SK-N-SH treated with all-trans-retinoic acid at 6 μM for 48 hours (cell line): ENCODE measurements at regions not wholly inside any gene's neighbourhood (a gene's known extent, or its start where the extent isn't known, plus 50 kb on each side); places are given as distances from the start of the nearest gene placed in this dataset.

ENCODE experiments used
- ATAC-seq: fragments of 200-7000 bp; cut with Tn5 transposase; 3 replicates; pipeline ENCODE4 v1.9.1; 2020; ENCODE audit warnings: mild to moderate bottlenecking, moderate library complexity
- BACH2 ChIP-seq: fragments of 250-450 bp; sonication (Bioruptor Pico); IDR thresholded peaks from 2 replicates; pipeline ENCODE4 v1.9.0; 2021; ENCODE audit warnings: mild to moderate bottlenecking, borderline replicate concordance
- CREB5 ChIP-seq: fragments of 250-450 bp; sonication (Bioruptor Pico); IDR thresholded peaks from 2 replicates; pipeline ENCODE4 v1.5.1; 2020; ENCODE audit warnings: low read depth, mild to moderate bottlenecking, moderate library complexity
- CSDC2 ChIP-seq: fragments of 250-450 bp; sonication (Bioruptor Pico); IDR thresholded peaks from 2 replicates; pipeline ENCODE4 v1.5.0; 2020; ENCODE audit warnings: mild to moderate bottlenecking, moderate library complexity
- GLIS3 ChIP-seq: fragments of 250-450 bp; sonication (Bioruptor Pico); IDR thresholded peaks from 2 replicates; pipeline ENCODE4 v1.5.0; 2020; ENCODE audit warnings: mild to moderate bottlenecking, moderate library complexity
- OSR1 ChIP-seq: fragments of 250-450 bp; sonication (Bioruptor Pico); IDR thresholded peaks from 2 replicates; pipeline ENCODE4 v1.8.0; 2022; ENCODE audit warnings: moderate library complexity, mild to moderate bottlenecking, inconsistent platforms
- POU6F1 ChIP-seq: fragments of 250-450 bp; sonication (Bioruptor Pico); IDR thresholded peaks from 2 replicates; pipeline ENCODE4 v1.8.0; 2021; ENCODE audit warnings: low read depth, mild to moderate bottlenecking, moderate library complexity, borderline replicate concordance
- PPARA ChIP-seq: fragments of 250-450 bp; sonication (Bioruptor Pico); IDR thresholded peaks from 2 replicates; pipeline ENCODE4 v1.5.0; 2020; ENCODE audit warnings: mild to moderate bottlenecking, borderline replicate concordance
- RARB ChIP-seq: fragments of 250-450 bp; sonication (Bioruptor Pico); IDR thresholded peaks from 2 replicates; pipeline ENCODE4 v1.8.0; 2021; ENCODE audit warnings: mild to moderate bottlenecking, moderate library complexity
- SNAI2 ChIP-seq: fragments of 250-450 bp; sonication (Bioruptor Pico); IDR thresholded peaks from 2 replicates; pipeline ENCODE4 v1.5.0; 2020; ENCODE audit warnings: mild to moderate bottlenecking, moderate library complexity
- TCF4 ChIP-seq: fragments of 250-450 bp; sonication (Bioruptor Pico); IDR thresholded peaks from 2 replicates; pipeline ENCODE4 v1.8.0; 2021; ENCODE audit warnings: mild to moderate bottlenecking, moderate library complexity, borderline replicate concordance
- TOX ChIP-seq: fragments of 250-450 bp; sonication (Bioruptor Pico); IDR thresholded peaks from 2 replicates; pipeline ENCODE4 v1.8.0; 2021; ENCODE audit warnings: mild to moderate bottlenecking, moderate library complexity, borderline replicate concordance
- ZC3H10 ChIP-seq: fragments of 250-450 bp; sonication (Bioruptor Pico); IDR thresholded peaks from 2 replicates; pipeline ENCODE4 v1.5.1; 2021; ENCODE audit warnings: mild to moderate bottlenecking, moderate library complexity
- ZFP3 ChIP-seq: fragments of 250-450 bp; sonication (Bioruptor Pico); IDR thresholded peaks from 2 replicates; pipeline ENCODE4 v1.5.0; 2020; ENCODE audit warnings: mild to moderate bottlenecking, moderate library complexity
- ZFP30 ChIP-seq: fragments of 450-650 bp; formaldehyde crosslinking; IDR thresholded peaks from 2 replicates; pipeline ENCODE4 v1.5.0; 2022; ENCODE audit warnings: mild to moderate bottlenecking, moderate library complexity
- ZNF565 ChIP-seq: fragments of 450-650 bp; formaldehyde crosslinking; conservative IDR thresholded peaks from 2 replicates; pipeline ENCODE4 v1.5.0; 2020; ENCODE audit warnings: low read depth, mild to moderate bottlenecking, moderate library complexity
- ZNF8 ChIP-seq: fragments of 450-650 bp; formaldehyde crosslinking; IDR thresholded peaks from 2 replicates; pipeline ENCODE4 v1.5.0; 2020; ENCODE audit warnings: mild to moderate bottlenecking, moderate library complexity
- TF ChIP-seq, protein P1 (sequence below): fragments of 250-450 bp; sonication (Bioruptor Pico); IDR thresholded peaks from 2 replicates; pipeline ENCODE4 v1.5.1; 2021; ENCODE audit warnings: mild to moderate bottlenecking, moderate library complexity
- TF ChIP-seq, protein P2 (sequence below): fragments of 250-450 bp; sonication (Bioruptor Pico); IDR thresholded peaks from 2 replicates; pipeline ENCODE4 v1.8.0; 2020; ENCODE audit warnings: mild to moderate bottlenecking, moderate library complexity, borderline replicate concordance
- TF ChIP-seq, protein P3 (sequence below): fragments of 250-450 bp; sonication (Bioruptor Pico); IDR thresholded peaks from 2 replicates; pipeline ENCODE4 v1.5.0; 2020; ENCODE audit warnings: mild to moderate bottlenecking, moderate library complexity

- TF ChIP-seq GLIS3 (CRISPR knock-in tag) (no peak), CREB5 (CRISPR knock-in tag) (no peak)
- no peak for ATAC-seq
These were observed 140.2 kb upstream of the OTOS start for GRCh38 chr2:240280621-240281020.

DNA sequence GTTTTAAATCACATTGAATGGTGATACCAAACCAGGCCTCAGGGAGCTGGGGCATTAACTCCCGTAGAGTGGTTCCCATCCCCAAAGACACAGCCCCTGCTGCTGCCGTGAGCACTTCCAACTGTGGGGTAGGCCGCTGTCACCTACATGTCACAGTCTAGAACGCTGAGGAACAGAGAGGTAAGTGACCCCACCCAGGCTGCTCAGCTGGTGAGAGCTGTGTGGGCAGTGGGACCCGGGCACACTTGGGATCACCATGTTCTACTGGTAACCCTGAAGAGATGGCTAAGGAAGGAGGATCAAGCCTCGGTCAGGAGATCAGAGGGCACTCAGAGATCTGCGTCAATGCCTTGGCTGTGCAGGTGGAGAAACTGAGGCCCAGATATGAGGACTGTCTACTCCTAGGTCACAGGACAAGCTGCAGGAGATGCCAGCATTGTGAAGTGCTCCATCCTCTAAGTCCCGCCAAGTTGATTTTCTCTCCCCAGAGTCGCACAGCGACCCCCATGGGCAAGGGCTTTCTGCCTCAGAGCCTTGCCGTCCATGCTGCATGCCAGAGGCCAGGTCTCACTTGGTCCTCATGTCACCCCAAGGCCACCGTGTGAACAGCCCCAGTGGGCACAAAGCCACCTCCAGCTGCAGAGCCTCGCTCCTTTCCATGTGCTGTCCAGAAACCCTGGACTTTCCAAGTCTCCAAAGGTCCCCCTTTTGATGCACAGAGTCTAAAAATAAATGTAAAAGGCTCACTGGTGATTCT lies 144.2 kb upstream of the OTOS start:
- no peak for TF ChIP-seq POU6F1
- no peak for TF ChIP-seq ZFP30 (CRISPR knock-in tag)
- no peak for TF ChIP-seq CREB5 (CRISPR knock-in tag)
- TF ChIP-seq ZNF8 (CRISPR knock-in tag): no peak
- no peak for TF ChIP-seq ZNF565 (CRISPR knock-in tag)
- TF ChIP-seq TCF4 (CRISPR knock-in tag): no peak
- TF ChIP-seq ZC3H10 (CRISPR knock-in tag): no peak
- TF ChIP-seq, protein P1, sequence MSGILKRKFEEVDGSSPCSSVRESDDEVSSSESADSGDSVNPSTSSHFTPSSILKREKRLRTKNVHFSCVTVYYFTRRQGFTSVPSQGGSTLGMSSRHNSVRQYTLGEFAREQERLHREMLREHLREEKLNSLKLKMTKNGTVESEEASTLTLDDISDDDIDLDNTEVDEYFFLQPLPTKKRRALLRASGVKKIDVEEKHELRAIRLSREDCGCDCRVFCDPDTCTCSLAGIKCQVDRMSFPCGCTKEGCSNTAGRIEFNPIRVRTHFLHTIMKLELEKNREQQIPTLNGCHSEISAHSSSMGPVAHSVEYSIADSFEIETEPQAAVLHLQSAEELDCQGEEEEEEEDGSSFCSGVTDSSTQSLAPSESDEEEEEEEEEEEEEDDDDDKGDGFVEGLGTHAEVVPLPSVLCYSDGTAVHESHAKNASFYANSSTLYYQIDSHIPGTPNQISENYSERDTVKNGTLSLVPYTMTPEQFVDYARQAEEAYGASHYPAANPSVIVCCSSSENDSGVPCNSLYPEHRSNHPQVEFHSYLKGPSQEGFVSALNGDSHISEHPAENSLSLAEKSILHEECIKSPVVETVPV: no peak
- no peak for TF ChIP-seq ZFP3 (CRISPR knock-in tag)
- ATAC-seq: no peak

DNA sequence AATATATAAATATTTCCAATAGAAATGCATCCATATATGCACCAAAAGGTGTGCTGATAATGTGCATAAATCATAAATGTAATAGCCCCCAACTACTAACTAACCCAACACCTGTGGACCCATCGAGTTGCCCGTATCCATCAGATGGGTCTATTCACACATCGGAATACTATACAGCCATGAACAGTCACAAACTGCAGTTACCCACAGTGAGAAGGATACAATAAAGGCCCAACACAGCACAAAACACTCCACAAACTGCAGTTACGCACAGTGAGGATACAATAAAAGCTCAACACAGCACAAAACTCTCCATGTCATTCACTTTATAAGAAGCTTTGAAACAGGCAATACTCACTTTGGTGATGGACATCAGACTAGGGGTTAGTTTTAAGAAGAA lies 145.3 kb upstream of the OTOS start:
- TF ChIP-seq, protein P2, sequence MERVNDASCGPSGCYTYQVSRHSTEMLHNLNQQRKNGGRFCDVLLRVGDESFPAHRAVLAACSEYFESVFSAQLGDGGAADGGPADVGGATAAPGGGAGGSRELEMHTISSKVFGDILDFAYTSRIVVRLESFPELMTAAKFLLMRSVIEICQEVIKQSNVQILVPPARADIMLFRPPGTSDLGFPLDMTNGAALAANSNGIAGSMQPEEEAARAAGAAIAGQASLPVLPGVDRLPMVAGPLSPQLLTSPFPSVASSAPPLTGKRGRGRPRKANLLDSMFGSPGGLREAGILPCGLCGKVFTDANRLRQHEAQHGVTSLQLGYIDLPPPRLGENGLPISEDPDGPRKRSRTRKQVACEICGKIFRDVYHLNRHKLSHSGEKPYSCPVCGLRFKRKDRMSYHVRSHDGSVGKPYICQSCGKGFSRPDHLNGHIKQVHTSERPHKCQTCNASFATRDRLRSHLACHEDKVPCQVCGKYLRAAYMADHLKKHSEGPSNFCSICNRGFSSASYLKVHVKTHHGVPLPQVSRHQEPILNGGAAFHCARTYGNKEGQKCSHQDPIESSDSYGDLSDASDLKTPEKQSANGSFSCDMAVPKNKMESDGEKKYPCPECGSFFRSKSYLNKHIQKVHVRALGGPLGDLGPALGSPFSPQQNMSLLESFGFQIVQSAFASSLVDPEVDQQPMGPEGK: no peak
- TF ChIP-seq PPARA (CRISPR knock-in tag): no peak
- no peak for TF ChIP-seq POU6F1
- no peak for TF ChIP-seq ZC3H10 (CRISPR knock-in tag)
- TF ChIP-seq, protein P3, sequence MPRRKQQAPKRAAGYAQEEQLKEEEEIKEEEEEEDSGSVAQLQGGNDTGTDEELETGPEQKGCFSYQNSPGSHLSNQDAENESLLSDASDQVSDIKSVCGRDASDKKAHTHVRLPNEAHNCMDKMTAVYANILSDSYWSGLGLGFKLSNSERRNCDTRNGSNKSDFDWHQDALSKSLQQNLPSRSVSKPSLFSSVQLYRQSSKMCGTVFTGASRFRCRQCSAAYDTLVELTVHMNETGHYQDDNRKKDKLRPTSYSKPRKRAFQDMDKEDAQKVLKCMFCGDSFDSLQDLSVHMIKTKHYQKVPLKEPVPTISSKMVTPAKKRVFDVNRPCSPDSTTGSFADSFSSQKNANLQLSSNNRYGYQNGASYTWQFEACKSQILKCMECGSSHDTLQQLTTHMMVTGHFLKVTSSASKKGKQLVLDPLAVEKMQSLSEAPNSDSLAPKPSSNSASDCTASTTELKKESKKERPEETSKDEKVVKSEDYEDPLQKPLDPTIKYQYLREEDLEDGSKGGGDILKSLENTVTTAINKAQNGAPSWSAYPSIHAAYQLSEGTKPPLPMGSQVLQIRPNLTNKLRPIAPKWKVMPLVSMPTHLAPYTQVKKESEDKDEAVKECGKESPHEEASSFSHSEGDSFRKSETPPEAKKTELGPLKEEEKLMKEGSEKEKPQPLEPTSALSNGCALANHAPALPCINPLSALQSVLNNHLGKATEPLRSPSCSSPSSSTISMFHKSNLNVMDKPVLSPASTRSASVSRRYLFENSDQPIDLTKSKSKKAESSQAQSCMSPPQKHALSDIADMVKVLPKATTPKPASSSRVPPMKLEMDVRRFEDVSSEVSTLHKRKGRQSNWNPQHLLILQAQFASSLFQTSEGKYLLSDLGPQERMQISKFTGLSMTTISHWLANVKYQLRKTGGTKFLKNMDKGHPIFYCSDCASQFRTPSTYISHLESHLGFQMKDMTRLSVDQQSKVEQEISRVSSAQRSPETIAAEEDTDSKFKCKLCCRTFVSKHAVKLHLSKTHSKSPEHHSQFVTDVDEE (CRISPR knock-in tag): no peak
- no peak for ATAC-seq

GRCh38 chr2:240286596-240286995 lies 146.1 kb upstream of the OTOS start:
- no peak for ATAC-seq
- TF ChIP-seq, protein P2: no peak
- TF ChIP-seq CSDC2: no peak
- no peak for TF ChIP-seq PPARA (CRISPR knock-in tag)
- no peak for TF ChIP-seq RARB
- no peak for TF ChIP-seq ZNF8 (CRISPR knock-in tag)
- TF ChIP-seq SNAI2 (CRISPR knock-in tag): no peak
- no peak for TF ChIP-seq ZNF565 (CRISPR knock-in tag)
- no peak for TF ChIP-seq BACH2 (CRISPR knock-in tag)
- no peak for TF ChIP-seq TOX (CRISPR knock-in tag)
- TF ChIP-seq ZFP3 (CRISPR knock-in tag): no peak
- TF ChIP-seq OSR1: no peak
- TF ChIP-seq, protein P1: no peak
